ENCODE measurements at regions not wholly inside any gene's neighbourhood (a gene's known extent, or its start where the extent isn't known, plus 50 kb on each side); places are given as distances from the start of the nearest gene placed in this dataset.

DNA sequence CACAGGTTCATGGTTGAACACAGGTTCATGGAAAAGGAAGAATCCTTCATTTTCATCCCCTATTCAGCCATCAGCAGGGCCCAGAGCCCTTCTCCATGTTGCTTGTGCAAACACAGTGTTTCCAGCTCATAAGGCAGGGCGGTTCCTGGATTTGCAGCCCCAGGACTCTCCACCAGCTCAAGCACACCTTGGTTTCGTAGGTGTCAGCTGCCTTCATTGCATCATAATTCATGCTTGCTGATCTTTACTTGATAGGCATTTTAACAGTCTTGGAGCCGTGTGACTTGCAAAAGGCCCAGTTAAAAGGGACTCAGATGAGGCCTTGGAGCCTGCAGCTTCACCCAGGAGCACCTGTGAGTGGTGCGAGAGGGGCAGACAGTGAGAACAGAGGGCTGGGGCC, 318.1 kb upstream of the B3GAT1 start:
- TF ChIP-seq, protein P1, sequence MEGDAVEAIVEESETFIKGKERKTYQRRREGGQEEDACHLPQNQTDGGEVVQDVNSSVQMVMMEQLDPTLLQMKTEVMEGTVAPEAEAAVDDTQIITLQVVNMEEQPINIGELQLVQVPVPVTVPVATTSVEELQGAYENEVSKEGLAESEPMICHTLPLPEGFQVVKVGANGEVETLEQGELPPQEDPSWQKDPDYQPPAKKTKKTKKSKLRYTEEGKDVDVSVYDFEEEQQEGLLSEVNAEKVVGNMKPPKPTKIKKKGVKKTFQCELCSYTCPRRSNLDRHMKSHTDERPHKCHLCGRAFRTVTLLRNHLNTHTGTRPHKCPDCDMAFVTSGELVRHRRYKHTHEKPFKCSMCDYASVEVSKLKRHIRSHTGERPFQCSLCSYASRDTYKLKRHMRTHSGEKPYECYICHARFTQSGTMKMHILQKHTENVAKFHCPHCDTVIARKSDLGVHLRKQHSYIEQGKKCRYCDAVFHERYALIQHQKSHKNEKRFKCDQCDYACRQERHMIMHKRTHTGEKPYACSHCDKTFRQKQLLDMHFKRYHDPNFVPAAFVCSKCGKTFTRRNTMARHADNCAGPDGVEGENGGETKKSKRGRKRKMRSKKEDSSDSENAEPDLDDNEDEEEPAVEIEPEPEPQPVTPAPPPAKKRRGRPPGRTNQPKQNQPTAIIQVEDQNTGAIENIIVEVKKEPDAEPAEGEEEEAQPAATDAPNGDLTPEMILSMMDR (IDR thresholded peaks at IDR 0.05): no peak
- no peak for TF ChIP-seq POLR2A (IDR thresholded peaks at IDR 0.05)

Data from adrenal gland (tissue), 5 donors.